ENCODE measurements at regions not wholly inside any gene's neighbourhood (a gene's known extent, or its start where the extent isn't known, plus 50 kb on each side); places are given as distances from the start of the nearest gene placed in this dataset.

- Histone ChIP-seq H3K9me3 (ENCODE audit: control insufficient read depth, insufficient read depth, low read depth, low read length) (no peaks in the 10 kb centered on the region), H3K4me3 (ENCODE audit: low read depth, low read length) (no peak overlapping the region), H3K4me1 (ENCODE audit: control insufficient read depth, insufficient read depth, low read length) (no peaks in the 10 kb centered on the region), H3K36me3 (ENCODE audit: control insufficient read depth in 2 of 2, insufficient read depth in 1 of 2, low read length in 2 of 2) (no peaks in the 10 kb centered on the region), H3K27ac (ENCODE audit: extremely low read depth, low read depth, low read length) (no peak overlapping the region)
- ChIA-PET CTCF (no interaction called here), POLR2A (interaction anchor here (1.2 kb wide), 1 partner anchor 88 kb away, joined by 3 read pairs; the partner anchor contains the start of gene IER5L)
- TF ChIP-seq ZNF488 (tag by site-specific recombination; IDR thresholded peaks at IDR 0.05) (no peak), SP3 (tag by site-specific recombination; IDR thresholded peaks at IDR 0.05) (no peak), REST (tag by site-specific recombination; IDR thresholded peaks at IDR 0.05) (no peak), MZF1 (tag by site-specific recombination; IDR thresholded peaks at IDR 0.05; ENCODE audit: borderline replicate concordance) (no peak), ZFP69B (tag by site-specific recombination; IDR thresholded peaks at IDR 0.05) (no peak), REPIN1 (tag by site-specific recombination; IDR thresholded peaks at IDR 0.05; ENCODE audit: low read depth) (no peak), CTCF (tag by site-specific recombination; IDR thresholded peaks at IDR 0.05) (no peak), SP7 (tag by site-specific recombination; IDR thresholded peaks at IDR 0.05) (no peak), ZNF391 (tag by site-specific recombination; IDR thresholded peaks at IDR 0.05; ENCODE audit: borderline replicate concordance, low read depth) (no peak), ZNF133 (tag by site-specific recombination; IDR thresholded peaks at IDR 0.05) (no peak), ZNF585B (tag by site-specific recombination; IDR thresholded peaks at IDR 0.05) (no peak), BCL11B (tag by site-specific recombination; IDR thresholded peaks at IDR 0.05; ENCODE audit: low read depth) (no peak), ZNF664 (tag by site-specific recombination; IDR thresholded peaks at IDR 0.05) (no peak), ZNF433 (tag by site-specific recombination; IDR thresholded peaks at IDR 0.05; ENCODE audit: low read depth) (no peak), ZBTB20 (tag by site-specific recombination; IDR thresholded peaks at IDR 0.05) (no peak)
Observed at GRCh38 chr9:129266536-129266935, 88.5 kb upstream of the IER5L start.

- Histone ChIP-seq H3K4me3 (ENCODE audit: low read depth, low read length) (no peak overlapping the region), H3K36me3 (ENCODE audit: control insufficient read depth in 2 of 2, insufficient read depth in 1 of 2, low read length in 2 of 2) (no peaks in the 10 kb centered on the region), H3K4me1 (ENCODE audit: control insufficient read depth, insufficient read depth, low read length) (no peaks in the 10 kb centered on the region), H3K9me3 (ENCODE audit: control insufficient read depth, insufficient read depth, low read depth, low read length) (no peaks in the 10 kb centered on the region), H3K27ac (ENCODE audit: extremely low read depth, low read depth, low read length) (no peak overlapping the region)
- ChIA-PET CTCF (no interaction called here), POLR2A (no interaction called here)
- TF ChIP-seq ZNF221 (tag by site-specific recombination; IDR thresholded peaks at IDR 0.05; ENCODE audit: borderline replicate concordance): no peak
- no peak for TF ChIP-seq ZNF596 (tag by site-specific recombination; IDR thresholded peaks at IDR 0.05)
- no peak for TF ChIP-seq BCL11B (tag by site-specific recombination; IDR thresholded peaks at IDR 0.05; ENCODE audit: low read depth)
- TF ChIP-seq ZNF600 (tag by site-specific recombination; IDR thresholded peaks at IDR 0.05): no peak
- no peak for TF ChIP-seq ZNF624 (tag by site-specific recombination; IDR thresholded peaks at IDR 0.05)
- no peak for TF ChIP-seq ZNF692 (tag by site-specific recombination; IDR thresholded peaks at IDR 0.05)
- TF ChIP-seq ZNF341 (tag by site-specific recombination; IDR thresholded peaks at IDR 0.05; ENCODE audit: low read depth): no peak
- no peak for TF ChIP-seq ZNF510 (tag by site-specific recombination; IDR thresholded peaks at IDR 0.05; ENCODE audit: insufficient replicate concordance)
- TF ChIP-seq ZNF302 (tag by site-specific recombination; IDR thresholded peaks at IDR 0.05; ENCODE audit: low read depth): no peak
- no peak for TF ChIP-seq ZNF423 (tag by site-specific recombination; IDR thresholded peaks at IDR 0.05)
- TF ChIP-seq PATZ1 (tag by site-specific recombination; IDR thresholded peaks at IDR 0.05): no peak
- no peak for TF ChIP-seq YY2 (tag by site-specific recombination; IDR thresholded peaks at IDR 0.05)
- TF ChIP-seq ZNF404 (tag by site-specific recombination; IDR thresholded peaks at IDR 0.05): no peak
- no peak for TF ChIP-seq ZNF239 (tag by site-specific recombination; IDR thresholded peaks at IDR 0.05)
Observed at GRCh38 chr9:129264388-129264787, 86.3 kb upstream of the IER5L start.
